ENCODE measurements at regions not wholly inside any gene's neighbourhood (a gene's known extent, or its start where the extent isn't known, plus 50 kb on each side); places are given as distances from the start of the nearest gene placed in this dataset.
"Not testable (repeated sequence)": the region's sequence is repeated elsewhere in the genome, so short reads cannot be mapped to it uniquely, and the experiment has no call there.

GRCh38 chr1:74946388-74946787, 187.8 kb upstream of the LHX8 start:
- H3K27me3 ChIP-seq (replicated peaks in 1 of 2; ENCODE audit: control insufficient read depth in 2 of 2, insufficient read depth in 2 of 2, low read length in 1 of 2) = no peaks in the 10 kb centered on the region
- ATAC-seq (no peak), DNase-seq (ENCODE audit: low read depth, low spot score) (no peak), FAIRE-seq (no peak)
- WGBS (ENCODE audit: insufficient coverage, insufficient replicate concordance, low lambda C conversion rate, missing lambda C conversion rate) = 42% methylated on average over 2 of the region's 2 CpGs
- no peak overlapping the region for H3K27ac ChIP-seq (ENCODE audit: control insufficient read depth, insufficient read depth)
- no peak overlapping the region for H2AFZ ChIP-seq (ENCODE audit: control insufficient read depth, low read depth, low read length)
- no peaks in the 10 kb centered on the region for H3K4me1 ChIP-seq (ENCODE audit: control insufficient read depth, insufficient read depth, low read length)
- no peaks in the 10 kb centered on the region for H3K79me2 ChIP-seq (ENCODE audit: control insufficient read depth, insufficient read depth, low read length)
- RAD21 ChIA-PET (ENCODE audit: unreplicated experiment) = no interaction called here
- no peaks in the 10 kb centered on the region for H4K20me1 ChIP-seq (ENCODE audit: control insufficient read depth, insufficient read depth)
- POLR2A ChIA-PET = no interaction called here
- SMC1A ChIA-PET (ENCODE audit: uncharacterized antibody, unreplicated experiment) = no interaction called here
- no peak overlapping the region for H3K4me3 ChIP-seq
- TF ChIP-seq NFYB (IDR thresholded peaks at IDR 0.05; ENCODE audit: insufficient read depth, low read depth, low read length) (no peak), CBX3 (IDR thresholded peaks at IDR 0.05; ENCODE audit: borderline replicate concordance, low read depth) (no peak), SIN3A (IDR thresholded peaks at IDR 0.05; ENCODE audit: low read depth, low read length) (no peak), YY1 (IDR thresholded peaks at IDR 0.05; ENCODE audit: low read depth, low read length) (no peak), ATF3 (IDR thresholded peaks at IDR 0.05; ENCODE audit: borderline replicate concordance, extremely low read depth, low read depth, low read length) (no peak)
- TF ChIP-seq, protein P1, sequence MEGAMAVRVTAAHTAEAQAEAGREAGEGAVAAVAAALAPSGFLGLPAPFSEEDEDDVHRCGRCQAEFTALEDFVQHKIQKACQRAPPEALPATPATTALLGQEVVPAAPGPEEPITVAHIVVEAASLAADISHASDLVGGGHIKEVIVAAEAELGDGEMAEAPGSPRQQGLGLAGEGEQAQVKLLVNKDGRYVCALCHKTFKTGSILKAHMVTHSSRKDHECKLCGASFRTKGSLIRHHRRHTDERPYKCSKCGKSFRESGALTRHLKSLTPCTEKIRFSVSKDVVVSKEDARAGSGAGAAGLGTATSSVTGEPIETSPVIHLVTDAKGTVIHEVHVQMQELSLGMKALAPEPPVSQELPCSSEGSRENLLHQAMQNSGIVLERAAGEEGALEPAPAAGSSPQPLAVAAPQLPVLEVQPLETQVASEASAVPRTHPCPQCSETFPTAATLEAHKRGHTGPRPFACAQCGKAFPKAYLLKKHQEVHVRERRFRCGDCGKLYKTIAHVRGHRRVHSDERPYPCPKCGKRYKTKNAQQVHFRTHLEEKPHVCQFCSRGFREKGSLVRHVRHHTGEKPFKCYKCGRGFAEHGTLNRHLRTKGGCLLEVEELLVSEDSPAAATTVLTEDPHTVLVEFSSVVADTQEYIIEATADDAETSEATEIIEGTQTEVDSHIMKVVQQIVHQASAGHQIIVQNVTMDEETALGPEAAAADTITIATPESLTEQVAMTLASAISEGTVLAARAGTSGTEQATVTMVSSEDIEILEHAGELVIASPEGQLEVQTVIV (IDR thresholded peaks at IDR 0.05; ENCODE audit: borderline replicate concordance, partially characterized antibody) = no peak
- CTCF ChIA-PET = no interaction called here
- no TSS peak for BruUV-seq (replicated peaks)
- intact Hi-C loops (cut with micrococcal nuclease; ENCODE audit: unreplicated experiment) (no loop called here), in situ Hi-C loops (cut with MboI) (no loop called here)
- H3K4me2 ChIP-seq (ENCODE audit: control insufficient read depth, insufficient read depth) = no peak overlapping the region
- no peak overlapping the region for H3K9ac ChIP-seq (ENCODE audit: control insufficient read depth, insufficient read depth, low read length)
- H3K36me3 ChIP-seq (ENCODE audit: control insufficient read depth in 2 of 2, insufficient read depth in 2 of 2, low read length in 1 of 2) = no peaks in the 10 kb centered on the region
- no peaks in the 10 kb centered on the region for H3K9me3 ChIP-seq (replicated peaks; ENCODE audit: control insufficient read depth, insufficient read depth, low read length)

DNA sequence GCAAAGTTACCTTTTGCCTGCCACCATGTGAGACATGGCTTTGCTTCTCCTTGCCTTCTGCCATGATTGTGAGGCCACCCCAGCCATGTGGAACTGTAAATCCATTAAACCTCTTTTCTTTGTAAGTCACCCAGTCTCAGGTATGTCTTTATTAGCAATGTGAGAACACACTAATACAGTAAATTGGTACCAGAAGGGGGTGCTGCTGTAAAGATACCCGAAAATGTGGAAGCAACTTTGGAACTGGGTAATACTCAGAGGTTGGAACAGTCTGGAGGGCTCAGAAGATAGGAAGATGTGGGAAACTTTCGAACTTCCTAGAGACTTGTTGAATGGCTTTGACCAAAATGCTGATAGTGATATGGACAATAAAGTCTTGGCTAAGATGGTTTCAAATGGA, 184.8 kb upstream of the LHX8 start:
- CTCF ChIA-PET; H3K4me2 ChIP-seq (ENCODE audit: control insufficient read depth, insufficient read depth); POLR2A ChIA-PET; H3K9me3 ChIP-seq (replicated peaks; ENCODE audit: control insufficient read depth, insufficient read depth, low read length); H3K36me3 ChIP-seq (ENCODE audit: control insufficient read depth in 2 of 2, insufficient read depth in 2 of 2, low read length in 1 of 2); H3K4me1 ChIP-seq (ENCODE audit: control insufficient read depth, insufficient read depth, low read length); ATAC-seq; intact Hi-C loops (cut with micrococcal nuclease; ENCODE audit: unreplicated experiment); DNase-seq (ENCODE audit: low read depth, low spot score); H2AFZ ChIP-seq (ENCODE audit: control insufficient read depth, low read depth, low read length); H3K79me2 ChIP-seq (ENCODE audit: control insufficient read depth, insufficient read depth, low read length); BruUV-seq (replicated peaks); H3K9ac ChIP-seq (ENCODE audit: control insufficient read depth, insufficient read depth, low read length); SMC1A ChIA-PET (ENCODE audit: uncharacterized antibody, unreplicated experiment); FAIRE-seq; H3K27me3 ChIP-seq (replicated peaks in 1 of 2; ENCODE audit: control insufficient read depth in 2 of 2, insufficient read depth in 2 of 2, low read length in 1 of 2); RAD21 ChIA-PET (ENCODE audit: unreplicated experiment); H3K27ac ChIP-seq (ENCODE audit: control insufficient read depth, insufficient read depth); in situ Hi-C loops (cut with MboI); H3K4me3 ChIP-seq; H4K20me1 ChIP-seq (ENCODE audit: control insufficient read depth, insufficient read depth): not testable (repeated sequence)
- 0% methylated on average over 2 of the region's 2 CpGs for WGBS (ENCODE audit: insufficient coverage, insufficient replicate concordance, low lambda C conversion rate, missing lambda C conversion rate)

DNA sequence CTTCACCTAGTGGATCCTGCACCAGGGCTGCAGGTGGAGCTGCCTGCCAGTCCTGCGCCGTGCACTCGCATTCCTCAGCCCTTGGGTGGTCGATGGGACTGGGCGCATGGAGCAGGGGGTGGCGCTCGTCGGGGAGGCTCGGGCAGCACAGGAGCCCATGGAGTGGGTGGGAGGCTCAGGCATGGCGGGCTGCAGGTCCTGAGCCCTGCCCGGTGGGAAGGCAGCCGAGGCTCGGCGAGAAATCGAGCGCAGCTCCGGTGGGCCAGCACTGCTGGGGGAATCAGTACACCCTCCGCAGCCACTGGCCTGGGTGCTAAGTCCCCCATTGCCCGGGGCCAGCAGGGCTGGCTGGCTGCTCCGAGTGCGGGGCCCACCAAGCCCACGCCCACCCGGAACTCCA, 182.2 kb upstream of the LHX8 start:
- SMC1A ChIA-PET (ENCODE audit: uncharacterized antibody, unreplicated experiment); H4K20me1 ChIP-seq (ENCODE audit: control insufficient read depth, insufficient read depth); in situ Hi-C loops (cut with MboI); H3K79me2 ChIP-seq (ENCODE audit: control insufficient read depth, insufficient read depth, low read length); POLR2A ChIA-PET; H3K27me3 ChIP-seq (replicated peaks in 1 of 2; ENCODE audit: control insufficient read depth in 2 of 2, insufficient read depth in 2 of 2, low read length in 1 of 2); H3K4me3 ChIP-seq; intact Hi-C loops (cut with micrococcal nuclease; ENCODE audit: unreplicated experiment); FAIRE-seq; ATAC-seq; RAD21 ChIA-PET (ENCODE audit: unreplicated experiment); H3K4me2 ChIP-seq (ENCODE audit: control insufficient read depth, insufficient read depth); H3K36me3 ChIP-seq (ENCODE audit: control insufficient read depth in 2 of 2, insufficient read depth in 2 of 2, low read length in 1 of 2); BruUV-seq (replicated peaks); H3K9ac ChIP-seq (ENCODE audit: control insufficient read depth, insufficient read depth, low read length); CTCF ChIA-PET; H3K4me1 ChIP-seq (ENCODE audit: control insufficient read depth, insufficient read depth, low read length); H2AFZ ChIP-seq (ENCODE audit: control insufficient read depth, low read depth, low read length); H3K27ac ChIP-seq (ENCODE audit: control insufficient read depth, insufficient read depth); DNase-seq (ENCODE audit: low read depth, low spot score); H3K9me3 ChIP-seq (replicated peaks; ENCODE audit: control insufficient read depth, insufficient read depth, low read length): not testable (repeated sequence)
- WGBS (ENCODE audit: insufficient coverage, insufficient replicate concordance, low lambda C conversion rate, missing lambda C conversion rate) = 57% methylated on average over 10 of the region's 23 CpGs

All from GM12878 (cell line).